HFF-Myc (cell line): ENCODE measurements at regions not wholly inside any gene's neighbourhood (a gene's known extent, or its start where the extent isn't known, plus 50 kb on each side); places are given as distances from the start of the nearest gene placed in this dataset.

ENCODE experiments used
- DNase-seq: peaks from one replicate; pipeline ENCODE4 v3.0.0-alpha.2; 2011; ENCODE audit warnings: low read depth; ENCODE audit errors: extremely low read depth
- H3K4me3 ChIP-seq: replicated peaks from 2 replicates; pipeline ENCODE4 v1.5.1; 2011; ENCODE audit warnings: low read depth, mild to moderate bottlenecking, control low read depth, low read length
- CTCF ChIP-seq: IDR thresholded peaks from 2 replicates; pipeline ENCODE4 v1.5.1; 2012; ENCODE audit warnings: mild to moderate bottlenecking, low read depth, low read length, control low read depth; ENCODE audit errors: missing control alignments

- peak; percentile 64 for TF ChIP-seq CTCF
- H3K4me3 ChIP-seq: no peak overlapping the region
- DNase-seq: peak; percentile 27
These were observed 129.9 kb downstream of the ZNF281 start for GRCh38 chr1:200279810-200280411.

GRCh38 chr1:200275816-200276453, 133.9 kb downstream of the ZNF281 start:
- DNase-seq: no peak
- H3K4me3 ChIP-seq: no peak overlapping the region
- TF ChIP-seq CTCF: no peak

DNA sequence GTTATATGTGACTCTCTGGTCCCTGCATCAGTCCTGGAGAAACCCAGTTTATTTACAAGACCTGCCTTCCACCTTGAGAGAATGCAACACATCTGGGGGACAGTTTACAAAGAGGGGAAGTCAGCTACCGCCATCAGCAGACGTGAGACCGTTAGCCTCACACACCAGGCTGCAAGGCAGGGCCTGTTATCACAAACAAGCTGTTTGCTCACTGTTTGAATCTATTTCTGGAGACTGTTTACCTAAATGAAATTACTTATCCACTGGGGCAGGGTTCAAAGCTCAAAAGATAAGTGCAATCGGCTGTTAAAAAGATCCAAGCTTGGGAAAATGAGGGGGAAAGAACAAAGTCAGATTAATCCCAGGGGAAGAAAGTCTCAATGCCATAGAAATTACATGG, 134.4 kb downstream of the ZNF281 start:
- no peak for DNase-seq
- no peak overlapping the region for H3K4me3 ChIP-seq
- no peak for TF ChIP-seq CTCF

- DNase-seq: no peak
- H3K4me3 ChIP-seq: no peak overlapping the region
- TF ChIP-seq CTCF: no peak
These were observed 135.7 kb downstream of the ZNF281 start for GRCh38 chr1:200274116-200274515.

DNA sequence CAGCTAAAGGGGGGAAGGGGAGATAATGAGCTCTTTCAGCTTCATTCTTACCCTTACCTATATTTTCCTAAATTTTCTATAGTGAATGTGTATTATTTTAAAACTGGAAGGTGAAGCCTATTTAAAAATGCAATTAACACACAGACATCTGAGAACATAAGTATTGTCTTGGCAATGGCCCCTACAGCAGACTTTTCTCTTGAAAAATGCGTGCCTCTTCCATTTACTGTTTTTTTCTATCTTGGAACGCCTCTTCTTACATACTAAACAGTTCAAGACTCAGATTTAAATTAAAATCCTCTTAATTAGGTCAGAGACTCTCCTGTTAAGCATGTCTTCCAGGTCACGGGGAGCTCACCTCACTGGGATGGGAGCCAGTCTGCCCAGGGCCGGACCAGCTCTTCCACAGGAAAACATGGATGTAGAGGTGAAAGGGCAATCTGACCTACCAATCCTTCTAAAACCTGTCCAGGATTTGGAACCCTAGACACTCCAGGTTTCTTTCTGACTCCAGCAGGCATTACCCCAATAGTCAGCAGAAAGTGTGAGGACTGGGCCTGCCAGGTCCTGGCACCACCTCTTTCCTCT, 137.3 kb downstream of the ZNF281 start:
- DNase-seq: no peak
- TF ChIP-seq CTCF: no peak
- H3K4me3 ChIP-seq: no peak overlapping the region

DNA sequence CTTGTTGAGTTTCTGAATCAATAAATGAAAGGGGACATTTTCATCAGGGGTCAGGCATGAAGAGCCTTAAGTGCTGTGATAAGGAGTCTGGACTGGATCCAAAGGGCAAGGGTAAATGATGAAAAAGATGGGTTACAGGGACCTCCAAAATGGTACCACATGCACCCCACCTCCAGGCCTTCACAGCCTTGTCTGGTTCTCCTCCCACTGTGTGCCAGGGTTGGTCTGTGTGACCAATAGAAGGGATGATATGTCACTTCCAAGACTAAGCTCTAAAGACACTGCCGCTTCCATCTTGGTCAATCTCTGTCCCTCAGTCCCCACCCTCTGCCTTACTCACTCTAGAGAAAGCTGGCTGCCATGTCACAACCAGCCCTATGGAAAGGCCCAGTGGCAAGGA, 140.6 kb downstream of the ZNF281 start:
- no peak for DNase-seq
- no peak for TF ChIP-seq CTCF
- H3K4me3 ChIP-seq: no peak overlapping the region
